ENCODE measurements at regions not wholly inside any gene's neighbourhood (a gene's known extent, or its start where the extent isn't known, plus 50 kb on each side); places are given as distances from the start of the nearest gene placed in this dataset.
A peak's percentile ranks its signal among the peaks of the same experiment; 100 is the strongest.

DNA sequence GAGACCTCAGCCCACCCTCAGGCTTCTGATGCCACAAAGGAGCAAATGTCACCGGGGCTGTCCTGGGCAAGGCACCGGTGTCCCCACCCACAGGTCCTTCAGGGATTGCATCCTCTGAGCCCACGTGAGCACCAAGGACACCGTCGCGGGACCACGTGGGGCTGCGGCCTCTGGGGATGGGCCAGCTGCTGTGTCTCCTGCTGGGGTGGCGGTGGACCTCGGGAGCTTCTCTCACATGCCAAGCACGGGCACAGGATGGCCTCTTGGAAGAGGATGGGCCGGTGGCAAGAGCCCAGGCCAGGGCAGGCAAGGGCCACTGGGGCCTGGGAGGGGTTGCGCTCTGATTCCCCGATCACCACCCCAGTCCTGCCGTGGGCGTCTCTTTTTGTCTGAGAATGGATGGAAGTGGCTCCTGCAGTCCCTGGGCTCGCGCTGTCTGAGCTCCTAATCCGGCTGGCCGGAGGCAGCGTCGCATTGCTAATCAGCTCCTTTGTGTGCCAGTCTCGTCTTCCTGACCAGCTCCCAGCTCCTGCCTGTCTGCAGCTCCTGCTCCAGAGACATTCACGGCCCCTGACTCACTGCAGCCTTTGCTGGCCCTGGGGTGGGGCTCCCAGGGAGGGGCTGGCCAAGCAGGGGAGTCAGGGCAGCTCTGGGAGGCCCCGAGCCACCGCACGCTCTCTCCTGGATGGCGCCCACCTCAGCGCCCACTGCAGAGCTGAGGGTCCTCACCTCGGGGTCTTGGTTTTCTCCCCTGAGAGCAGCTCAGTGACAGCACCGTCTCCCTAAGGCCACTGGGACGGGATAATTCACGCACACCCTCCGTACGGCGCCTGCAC, 146.7 kb downstream of the CTTN start:
- Mint-ChIP-seq H3K36me3 (ENCODE audit: low read depth) (no peaks in the 10 kb centered on the region), H3K4me1 (ENCODE audit: low read depth) (peaks cover 4% of the 10 kb centered on the region), H3K9me3 (ENCODE audit: low read depth) (no peaks in the 10 kb centered on the region), H3K4me3 (ENCODE audit: unreplicated experiment) (no peak overlapping the region), H3K27me3 (ENCODE audit: low read depth) (peaks cover 16% of the 10 kb centered on the region), H3K27ac (ENCODE audit: unreplicated experiment) (no peak overlapping the region)
- TF ChIP-seq, protein P1, sequence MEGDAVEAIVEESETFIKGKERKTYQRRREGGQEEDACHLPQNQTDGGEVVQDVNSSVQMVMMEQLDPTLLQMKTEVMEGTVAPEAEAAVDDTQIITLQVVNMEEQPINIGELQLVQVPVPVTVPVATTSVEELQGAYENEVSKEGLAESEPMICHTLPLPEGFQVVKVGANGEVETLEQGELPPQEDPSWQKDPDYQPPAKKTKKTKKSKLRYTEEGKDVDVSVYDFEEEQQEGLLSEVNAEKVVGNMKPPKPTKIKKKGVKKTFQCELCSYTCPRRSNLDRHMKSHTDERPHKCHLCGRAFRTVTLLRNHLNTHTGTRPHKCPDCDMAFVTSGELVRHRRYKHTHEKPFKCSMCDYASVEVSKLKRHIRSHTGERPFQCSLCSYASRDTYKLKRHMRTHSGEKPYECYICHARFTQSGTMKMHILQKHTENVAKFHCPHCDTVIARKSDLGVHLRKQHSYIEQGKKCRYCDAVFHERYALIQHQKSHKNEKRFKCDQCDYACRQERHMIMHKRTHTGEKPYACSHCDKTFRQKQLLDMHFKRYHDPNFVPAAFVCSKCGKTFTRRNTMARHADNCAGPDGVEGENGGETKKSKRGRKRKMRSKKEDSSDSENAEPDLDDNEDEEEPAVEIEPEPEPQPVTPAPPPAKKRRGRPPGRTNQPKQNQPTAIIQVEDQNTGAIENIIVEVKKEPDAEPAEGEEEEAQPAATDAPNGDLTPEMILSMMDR (IDR thresholded peaks at IDR 0.05): no peak
- DNase-seq (ENCODE audit: low spot score): peak; percentile 90

DNA sequence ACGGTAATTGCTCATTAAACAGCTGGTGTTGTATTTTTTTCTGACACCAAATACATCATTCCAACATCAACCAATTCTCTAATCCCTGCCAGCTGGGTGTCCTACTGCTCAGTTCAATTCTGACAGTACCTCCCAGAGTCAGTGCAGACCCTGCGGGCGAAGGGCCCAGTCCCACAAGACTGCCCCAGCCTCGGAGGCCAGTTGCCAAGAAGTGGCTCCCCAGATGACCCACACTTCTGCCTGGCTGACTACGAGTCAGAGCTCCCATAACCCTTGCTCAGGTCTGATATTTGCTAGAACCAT, 147.2 kb downstream of the CTTN start:
- Mint-ChIP-seq H3K36me3 (ENCODE audit: low read depth) (no peaks in the 10 kb centered on the region), H3K4me3 (ENCODE audit: unreplicated experiment) (no peak overlapping the region)
- peak; percentile 44 for DNase-seq (ENCODE audit: low spot score)

DNA sequence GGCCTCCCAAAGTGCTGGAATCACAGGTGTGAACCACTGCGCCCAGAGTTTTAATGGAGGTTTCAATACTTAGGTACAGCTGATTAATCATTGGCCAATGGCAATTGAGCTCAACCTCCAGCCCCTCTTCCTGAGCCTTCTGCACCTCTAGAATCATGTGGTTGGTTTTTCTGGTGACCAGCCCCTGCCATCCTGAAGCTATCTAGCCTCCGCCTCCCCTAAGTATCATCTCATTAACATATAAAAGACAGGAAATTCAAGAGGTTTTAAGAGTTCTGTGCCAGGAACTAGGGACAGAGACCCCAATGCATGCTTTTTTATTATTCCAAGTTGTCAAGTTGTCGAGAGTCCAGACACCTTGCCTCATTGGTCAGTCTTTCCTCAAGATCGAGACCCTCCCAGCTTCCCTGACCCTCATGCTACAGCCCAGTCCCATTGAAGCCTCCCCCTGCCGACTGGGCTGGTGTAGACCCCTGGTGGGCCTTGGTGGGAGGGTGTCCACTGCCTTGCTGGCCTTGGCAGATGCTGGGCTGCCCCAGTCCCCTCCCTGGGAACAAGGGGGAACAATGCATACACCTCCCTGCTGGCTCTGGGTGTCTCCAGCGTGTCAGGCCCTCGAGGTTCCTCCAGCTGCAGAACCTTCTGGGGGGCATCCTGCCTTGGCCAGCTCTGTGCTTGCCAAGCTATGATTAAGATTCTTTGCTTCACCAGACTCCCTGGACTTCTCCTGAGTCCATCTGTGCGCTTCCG, 148.0 kb downstream of the CTTN start:
- no peaks in the 10 kb centered on the region for H3K9me3 Mint-ChIP-seq (ENCODE audit: low read depth)
- TF ChIP-seq, protein P1 (IDR thresholded peaks at IDR 0.05): no peak
- H3K36me3 Mint-ChIP-seq (ENCODE audit: low read depth): no peaks in the 10 kb centered on the region
- DNase-seq (ENCODE audit: low spot score): no peak
- H3K4me1 Mint-ChIP-seq (ENCODE audit: low read depth): peaks cover 4% of the 10 kb centered on the region
- peaks cover 16% of the 10 kb centered on the region for H3K27me3 Mint-ChIP-seq (ENCODE audit: low read depth)
- H3K4me3 Mint-ChIP-seq (ENCODE audit: unreplicated experiment): no peak overlapping the region
- H3K27ac Mint-ChIP-seq (ENCODE audit: unreplicated experiment): no peak overlapping the region

More for the DNA sequence above, 147.2 kb downstream of the CTTN start:
- H3K9me3 Mint-ChIP-seq (ENCODE audit: low read depth): no peaks in the 10 kb centered on the region
- H3K27me3 Mint-ChIP-seq (ENCODE audit: low read depth): peaks cover 16% of the 10 kb centered on the region
- peaks cover 4% of the 10 kb centered on the region for H3K4me1 Mint-ChIP-seq (ENCODE audit: low read depth)
- no peak overlapping the region for H3K27ac Mint-ChIP-seq (ENCODE audit: unreplicated experiment)
- TF ChIP-seq, protein P1 (IDR thresholded peaks at IDR 0.05): no peak

DNA sequence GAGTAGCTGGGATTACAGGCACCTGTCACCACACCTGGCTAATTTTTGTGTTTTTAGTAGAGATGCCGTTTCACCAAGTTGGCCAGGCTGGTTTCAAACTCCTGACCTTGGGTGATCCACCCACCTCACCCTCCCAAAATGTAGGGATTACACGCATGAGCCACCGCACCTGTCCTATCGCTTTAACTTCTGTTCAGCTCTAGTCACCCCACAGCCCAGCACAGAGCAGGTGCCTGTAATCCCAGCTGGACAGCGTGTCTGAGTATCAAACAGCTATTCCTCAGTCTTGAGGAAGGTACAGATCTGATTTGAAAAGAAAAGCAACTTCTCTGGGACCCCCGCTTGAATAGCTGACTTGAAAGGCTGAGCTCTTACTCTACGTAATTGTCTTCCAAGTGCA, 149.1 kb downstream of the CTTN start:
- Mint-ChIP-seq H3K27ac (ENCODE audit: unreplicated experiment) (no peak overlapping the region), H3K4me3 (ENCODE audit: unreplicated experiment) (no peak overlapping the region), H3K9me3 (ENCODE audit: low read depth) (no peaks in the 10 kb centered on the region), H3K36me3 (ENCODE audit: low read depth) (no peaks in the 10 kb centered on the region), H3K27me3 (ENCODE audit: low read depth) (peaks cover 13% of the 10 kb centered on the region), H3K4me1 (ENCODE audit: low read depth) (peaks cover 4% of the 10 kb centered on the region)
- DNase-seq (ENCODE audit: low spot score): no peak
- TF ChIP-seq, protein P1 (IDR thresholded peaks at IDR 0.05): no peak

DNA sequence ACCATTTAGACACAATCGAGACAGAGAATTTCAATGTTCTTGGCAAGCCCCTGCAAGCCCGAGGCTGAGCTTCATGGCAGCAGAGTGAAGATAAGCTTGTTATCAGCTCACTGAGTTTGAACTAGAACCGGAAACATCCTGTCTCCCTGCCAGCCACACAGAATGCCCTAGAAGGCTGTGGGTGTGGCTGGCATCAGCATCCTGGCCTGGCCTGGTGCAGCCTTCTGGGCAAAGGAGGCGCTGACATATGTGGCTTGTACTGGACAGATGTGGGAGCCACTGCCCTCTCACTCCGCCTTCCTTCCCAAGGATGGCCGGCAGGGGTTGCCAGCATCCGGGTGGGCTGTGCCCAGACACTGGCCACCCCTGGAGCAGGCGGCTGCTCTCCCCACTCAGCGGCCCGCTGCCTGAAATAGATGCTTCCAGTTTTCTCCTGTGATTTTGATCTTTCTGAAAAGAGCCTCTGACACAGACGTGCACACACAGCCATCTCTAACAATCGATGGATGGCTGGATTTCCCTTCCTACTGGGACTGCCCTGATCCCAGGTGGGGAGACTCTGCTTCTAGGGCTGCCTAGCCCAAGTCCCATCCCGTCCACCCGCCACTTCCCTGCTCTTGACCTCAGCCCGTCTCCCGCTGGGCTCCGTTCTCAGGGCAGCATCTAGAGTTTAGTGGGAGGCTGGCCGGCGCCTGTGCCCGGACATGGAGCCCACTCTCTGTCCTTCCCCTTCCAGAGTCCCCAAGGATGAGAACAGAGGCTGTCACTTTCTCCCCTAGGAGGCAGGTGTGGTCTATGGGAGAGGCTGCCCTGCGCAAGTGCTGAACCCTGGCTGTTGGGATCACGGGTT, 149.7 kb downstream of the CTTN start:
- peaks cover 4% of the 10 kb centered on the region for H3K4me1 Mint-ChIP-seq (ENCODE audit: low read depth)
- no peak overlapping the region for H3K27ac Mint-ChIP-seq (ENCODE audit: unreplicated experiment)
- H3K9me3 Mint-ChIP-seq (ENCODE audit: low read depth): no peaks in the 10 kb centered on the region
- H3K36me3 Mint-ChIP-seq (ENCODE audit: low read depth): no peaks in the 10 kb centered on the region
- no peak for DNase-seq (ENCODE audit: low spot score)
- peaks cover 13% of the 10 kb centered on the region for H3K27me3 Mint-ChIP-seq (ENCODE audit: low read depth)
- no peak overlapping the region for H3K4me3 Mint-ChIP-seq (ENCODE audit: unreplicated experiment)
- TF ChIP-seq, protein P1 (IDR thresholded peaks at IDR 0.05): no peak

Measured in chondrocyte (in vitro differentiated cells).